Stimulated activated CD8-positive, alpha-beta memory T cell treated with anti-CD3 and anti-CD28 coated beads, Interleukin-2, amount 100 ng/mL, for 1 hour (primary cell): ENCODE measurements at regions not wholly inside any gene's neighbourhood (a gene's known extent, or its start where the extent isn't known, plus 50 kb on each side); places are given as distances from the start of the nearest gene placed in this dataset.
"Not testable (repeated sequence)": the region's sequence is repeated elsewhere in the genome, so short reads cannot be mapped to it uniquely, and the experiment has no call there.

ENCODE experiments used
- DNase-seq, 2 donors: peaks; one replicate each; pipeline ENCODE4 v3.0.0-alpha.2; 2020; ENCODE audit warnings: low read depth in 2 of 2

DNA sequence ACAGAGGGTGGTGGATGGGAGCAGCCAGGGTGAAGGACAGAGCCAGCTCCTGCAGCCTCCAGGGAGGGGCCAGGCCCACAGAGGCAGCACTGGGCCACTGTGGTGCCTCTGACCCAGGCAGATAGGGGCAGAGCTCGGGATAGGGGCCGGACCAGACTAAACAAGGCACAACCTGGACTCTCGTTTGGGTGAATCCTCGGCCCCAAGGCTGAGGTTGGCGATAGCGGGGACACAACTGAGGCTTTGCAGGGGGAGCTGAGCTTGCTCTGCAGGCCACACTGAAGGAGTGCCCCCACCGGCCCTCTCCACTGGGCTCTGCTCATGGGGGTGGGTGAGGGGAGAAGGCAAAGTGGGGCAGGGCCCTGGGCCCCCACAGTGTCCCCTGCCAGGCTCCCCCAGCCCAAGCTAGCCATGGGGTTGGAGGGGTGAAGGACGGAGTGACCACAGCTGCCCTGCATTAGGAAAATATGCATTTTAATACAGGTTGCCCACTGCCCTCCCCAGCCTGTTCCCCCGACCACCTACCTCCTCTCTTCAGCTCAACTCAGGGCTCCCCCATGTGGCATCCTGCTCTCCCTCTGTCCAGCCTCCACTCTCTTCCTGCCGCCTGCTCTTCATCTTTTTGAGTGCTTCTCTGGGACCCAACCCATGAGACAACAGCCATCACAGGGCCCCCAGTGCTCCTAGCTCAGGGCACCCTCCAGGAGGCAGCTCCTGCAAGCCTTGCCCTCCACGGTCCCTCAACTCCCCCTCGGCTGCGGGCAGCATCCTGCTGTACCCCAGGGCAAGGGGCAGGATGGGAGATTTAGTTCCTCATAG is 152.8 kb downstream of the INHBB start:
- DNase-seq = no peak

DNA sequence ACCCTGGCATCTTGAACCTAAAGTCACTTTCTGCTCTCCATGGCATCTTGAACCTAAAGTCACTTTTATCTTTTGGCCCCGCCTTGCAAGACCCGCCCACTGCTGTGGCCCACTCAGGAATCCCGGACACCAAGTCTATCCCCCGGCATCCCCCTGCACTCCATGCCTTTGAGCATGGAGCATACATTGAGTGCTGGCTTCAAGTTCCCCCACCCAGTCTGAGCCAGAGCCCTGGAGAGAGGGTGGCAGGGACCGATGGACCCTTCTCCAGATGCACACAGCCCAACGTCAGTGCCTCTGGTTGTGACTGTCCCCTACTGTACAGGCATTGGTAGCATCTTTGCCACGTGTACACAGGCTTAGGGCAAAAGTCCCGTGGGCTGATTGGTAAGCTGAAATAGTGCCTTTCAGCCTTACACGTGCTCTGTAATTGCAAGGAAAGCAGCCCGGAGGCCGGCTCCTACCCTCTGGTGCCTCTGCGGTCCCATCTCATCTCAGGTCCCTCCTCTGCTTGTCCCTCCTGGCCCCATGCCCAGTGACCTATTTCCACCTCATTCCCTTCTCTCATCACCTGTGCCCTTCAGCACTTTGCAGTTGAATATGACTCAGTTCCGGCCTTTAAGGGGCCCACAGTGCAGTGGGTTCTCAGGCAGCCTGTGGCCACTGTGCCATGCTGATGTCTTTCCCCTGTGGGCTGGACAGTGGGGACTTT is 154.0 kb downstream of the INHBB start:
- no peak for DNase-seq

DNA sequence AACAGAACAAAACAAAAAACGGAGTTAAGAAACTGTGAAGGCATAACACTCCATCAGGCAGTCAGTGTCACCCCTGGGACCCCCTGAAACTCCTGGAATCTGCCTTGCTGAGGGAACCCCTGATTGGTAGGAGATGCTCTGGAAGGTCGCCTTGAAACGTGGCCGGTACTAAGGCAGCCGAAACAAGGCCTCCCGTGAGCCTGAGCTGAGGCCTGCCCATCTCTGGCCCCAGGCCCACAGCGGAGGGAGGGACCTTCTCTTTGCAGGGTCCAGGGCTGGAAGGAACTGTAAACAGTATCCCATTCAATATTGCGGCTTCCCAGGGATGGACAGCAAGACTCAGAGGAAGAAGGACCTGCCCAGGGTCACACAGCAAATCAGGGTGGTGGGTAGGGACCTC is 155.7 kb downstream of the INHBB start:
- DNase-seq = no peak

DNA sequence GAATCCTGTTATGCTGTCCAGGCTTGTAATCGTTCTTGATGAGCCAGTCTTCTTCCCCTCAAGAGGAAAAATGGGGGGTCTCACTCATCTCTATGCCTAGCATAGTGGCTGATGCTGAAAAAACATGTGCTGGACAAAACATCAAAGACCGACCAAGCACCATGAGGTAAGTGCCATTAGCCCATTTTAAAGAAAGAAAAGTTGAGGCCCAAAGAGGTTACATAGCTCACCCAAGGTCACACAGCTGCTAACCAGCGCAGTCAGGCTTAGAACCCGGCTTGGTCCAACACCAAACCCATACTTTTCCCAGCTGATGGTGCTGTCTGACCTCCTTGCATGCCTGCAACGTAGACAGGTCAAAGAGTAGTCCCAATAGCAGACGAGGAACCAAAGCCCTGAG is 156.4 kb downstream of the INHBB start:
- DNase-seq = no peak

DNA sequence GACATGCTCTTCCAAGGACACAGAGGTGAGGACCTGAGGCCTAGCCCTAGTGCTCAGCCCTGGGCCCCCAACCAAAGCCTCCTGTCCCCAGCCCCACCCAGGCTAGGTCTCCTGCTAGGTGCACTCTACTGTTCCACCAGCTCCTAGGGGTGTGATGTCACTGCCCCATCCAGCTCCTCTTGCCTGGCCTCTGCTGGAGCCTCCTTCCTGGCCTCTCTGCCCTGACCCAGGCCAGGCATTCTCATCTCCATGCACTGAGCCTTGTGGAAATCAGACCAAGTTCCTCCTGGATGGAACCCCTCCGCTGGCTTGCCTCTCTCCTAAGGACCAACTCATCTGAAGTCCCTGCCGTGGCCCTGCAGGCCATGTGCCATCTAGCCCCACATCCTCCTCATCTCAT is 156.8 kb downstream of the INHBB start:
- DNase-seq = no peak

DNA sequence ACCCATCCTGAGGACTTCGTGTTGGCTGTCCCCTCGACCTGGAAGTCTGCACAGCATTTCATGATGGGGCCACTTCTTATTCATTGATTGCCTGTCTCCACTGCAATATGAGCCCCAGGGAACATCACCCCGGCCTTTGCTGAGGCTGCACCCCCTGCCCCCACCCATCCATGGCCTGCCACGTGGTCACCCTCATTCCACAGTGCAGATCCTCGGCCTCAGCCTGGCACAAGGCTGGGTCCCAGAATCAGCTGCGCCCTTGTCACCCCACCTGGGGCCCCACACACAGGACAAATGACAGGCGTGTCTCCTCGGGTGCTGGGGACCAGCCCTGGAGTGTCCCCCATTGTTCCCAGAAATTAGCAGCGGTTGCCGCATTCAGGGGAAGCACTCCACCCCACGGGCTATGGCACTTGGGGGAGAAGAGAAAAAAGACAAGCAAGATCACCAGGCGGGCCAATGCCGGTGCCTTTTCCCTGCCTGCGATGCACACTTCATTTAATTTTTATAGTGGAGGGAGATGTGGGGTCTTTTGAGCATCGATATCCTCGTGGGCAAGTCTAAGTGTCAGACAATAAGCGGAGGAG is 157.4 kb downstream of the INHBB start:
- DNase-seq = no peak

DNA sequence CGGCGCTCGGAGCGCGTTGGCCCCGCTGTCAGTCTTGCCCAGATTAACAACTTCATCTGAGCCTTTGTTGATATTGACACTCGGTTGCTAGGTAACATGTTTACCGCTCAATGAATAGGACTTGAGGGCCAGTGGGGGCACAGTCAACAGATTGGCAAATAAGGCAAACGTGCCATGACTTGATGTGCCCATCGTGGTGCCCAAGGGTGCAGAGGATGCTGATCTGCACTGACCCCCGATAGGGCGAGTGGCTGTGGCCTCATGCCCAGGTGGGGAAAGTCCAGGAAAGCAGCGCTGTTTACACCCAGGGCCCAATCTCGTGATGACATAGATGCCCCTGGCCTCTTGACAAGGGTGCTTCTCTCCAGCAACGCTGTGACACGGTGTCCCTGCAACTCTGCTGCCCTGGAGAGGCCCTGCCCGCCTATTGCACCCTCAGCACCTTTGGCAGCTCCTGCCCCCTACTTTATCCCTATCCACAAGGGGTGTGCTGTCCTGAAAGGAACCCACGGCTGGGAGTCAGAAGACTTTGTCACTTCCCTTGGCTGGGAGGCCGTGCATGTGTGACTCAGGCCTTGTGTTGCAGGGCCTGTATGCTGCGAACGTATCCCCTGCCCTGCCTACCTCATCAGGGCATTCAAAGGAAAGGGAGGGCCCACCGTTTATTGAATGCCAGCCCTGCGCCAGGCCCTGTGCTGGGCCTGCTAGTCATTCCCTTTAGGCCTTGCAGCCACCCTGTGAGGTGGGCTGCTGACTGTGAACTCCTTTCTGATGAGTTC is 158.0 kb downstream of the INHBB start:
- DNase-seq = no peak

DNA sequence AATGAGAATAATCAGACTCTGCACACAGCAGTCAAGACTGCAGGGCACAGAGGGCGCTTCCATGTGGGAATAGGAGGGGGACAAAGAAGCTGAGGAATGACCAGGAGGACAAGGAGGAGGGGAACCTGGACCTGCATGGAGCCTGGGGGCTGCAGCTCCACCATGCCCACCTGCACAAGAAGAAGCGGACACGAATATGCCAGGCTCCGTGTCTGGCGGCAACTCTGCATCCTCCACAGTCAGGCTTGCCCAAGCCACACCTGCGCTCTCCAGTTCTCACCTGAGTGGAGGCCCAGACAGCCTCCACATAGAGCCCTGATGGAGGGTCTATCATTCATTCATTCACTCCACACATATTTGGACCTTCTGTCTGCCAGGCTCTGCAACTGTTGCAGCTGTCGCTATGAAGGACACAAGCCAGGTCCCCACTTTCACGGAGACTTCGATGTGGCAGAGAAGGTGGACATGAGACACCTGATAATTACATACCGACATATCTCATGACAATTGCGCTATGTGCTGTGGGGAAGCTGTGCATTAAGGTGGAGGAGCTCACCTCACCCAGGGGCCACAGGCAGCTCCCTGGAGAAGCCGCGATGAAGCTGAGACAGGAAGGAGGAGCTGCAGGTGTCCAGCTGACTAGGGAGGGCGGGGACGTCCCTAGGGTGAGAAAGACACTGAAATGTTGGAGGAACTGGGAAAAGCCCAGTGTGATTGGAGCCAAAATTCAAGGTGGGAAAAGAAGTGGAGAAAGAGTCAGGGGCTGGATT is 159.2 kb downstream of the INHBB start:
- no peak for DNase-seq

DNA sequence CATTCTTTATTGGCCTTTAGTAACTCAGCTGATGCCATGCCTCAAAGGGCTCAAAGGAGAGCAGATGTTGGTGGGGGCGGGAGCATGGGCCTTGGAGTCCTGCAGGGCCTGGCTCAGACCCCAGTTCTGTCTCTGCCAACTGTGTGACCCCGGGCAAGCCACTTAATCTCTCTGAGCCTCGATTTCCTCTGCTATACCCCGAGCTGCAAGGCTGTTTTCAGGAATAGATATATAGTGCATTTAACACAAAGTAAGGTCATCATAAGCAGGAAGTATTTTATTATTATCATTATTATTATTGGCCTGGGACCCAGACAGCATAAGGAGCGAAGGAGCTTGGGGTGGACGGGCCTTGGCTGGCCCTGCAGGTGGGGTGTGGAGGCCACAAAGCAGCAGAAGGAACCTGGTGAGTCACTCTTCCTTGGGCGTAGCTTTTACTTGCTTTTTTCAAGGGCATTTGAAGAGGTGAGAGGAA is 162.7 kb downstream of the INHBB start:
- no peak for DNase-seq

DNA sequence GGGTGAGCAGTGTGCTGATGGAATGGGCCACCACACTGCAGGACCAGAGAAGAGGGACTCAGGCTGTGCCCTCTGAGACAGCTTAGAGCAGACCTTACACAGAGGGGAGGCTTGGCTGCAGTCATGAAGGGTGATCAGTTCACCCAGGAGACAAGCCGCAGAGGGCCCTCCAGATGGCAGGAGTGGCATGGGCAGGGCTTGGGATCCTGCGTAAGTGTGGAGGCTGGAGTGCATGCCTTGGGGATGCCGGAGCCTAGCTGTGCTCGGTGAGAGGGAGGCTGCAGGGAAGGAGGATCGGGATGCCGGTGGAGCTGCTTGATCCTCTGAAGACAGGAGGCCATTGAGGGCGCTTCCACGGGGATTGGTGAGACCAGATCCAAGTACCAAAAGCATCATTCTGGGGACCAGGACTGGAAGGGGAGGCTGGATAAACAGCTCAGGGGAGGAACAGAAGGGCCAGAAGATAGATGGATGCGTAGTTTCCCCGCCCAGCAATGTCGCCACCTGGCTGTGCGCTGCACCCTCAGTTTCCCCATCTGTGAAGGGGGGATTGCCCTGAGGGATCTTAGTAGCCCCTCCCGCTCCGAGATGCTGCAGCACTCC is 163.4 kb downstream of the INHBB start:
- DNase-seq = no peak

DNA sequence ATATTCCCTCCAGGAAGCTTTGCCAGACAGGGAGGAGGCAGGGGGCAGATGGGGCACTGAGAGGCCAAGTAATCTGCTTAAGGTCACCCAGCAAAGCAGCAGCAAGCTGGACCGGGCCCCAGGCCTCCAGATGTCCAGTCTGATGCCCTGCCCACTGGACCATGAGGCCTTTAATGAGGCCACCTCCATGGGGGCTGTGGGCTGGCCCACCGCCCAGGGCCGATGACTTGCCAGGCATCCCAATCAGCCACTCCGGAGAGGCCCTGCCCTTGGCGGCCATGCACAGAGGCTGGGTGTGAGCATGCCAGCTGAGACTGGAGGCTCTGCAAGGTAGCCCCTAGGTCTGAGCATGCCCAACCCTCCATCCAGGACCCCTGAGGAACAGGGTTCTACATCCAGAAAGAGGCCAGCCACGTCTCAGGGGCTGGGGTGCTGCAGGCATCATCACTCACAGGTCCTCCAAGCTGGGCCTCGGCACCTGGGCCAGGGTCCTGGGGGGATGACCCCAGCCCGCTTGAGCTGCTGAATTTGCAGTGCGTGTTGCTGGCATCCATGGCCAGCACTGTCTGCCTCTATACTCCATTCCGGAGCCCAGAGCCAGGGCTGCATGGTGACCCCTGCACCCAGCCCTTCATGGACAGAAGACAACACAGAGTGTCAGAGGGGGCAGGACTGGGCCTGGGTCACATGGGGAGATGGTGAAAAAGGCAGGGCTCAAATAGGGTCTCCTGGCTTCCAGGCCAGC is 164.2 kb downstream of the INHBB start:
- no peak for DNase-seq

DNA sequence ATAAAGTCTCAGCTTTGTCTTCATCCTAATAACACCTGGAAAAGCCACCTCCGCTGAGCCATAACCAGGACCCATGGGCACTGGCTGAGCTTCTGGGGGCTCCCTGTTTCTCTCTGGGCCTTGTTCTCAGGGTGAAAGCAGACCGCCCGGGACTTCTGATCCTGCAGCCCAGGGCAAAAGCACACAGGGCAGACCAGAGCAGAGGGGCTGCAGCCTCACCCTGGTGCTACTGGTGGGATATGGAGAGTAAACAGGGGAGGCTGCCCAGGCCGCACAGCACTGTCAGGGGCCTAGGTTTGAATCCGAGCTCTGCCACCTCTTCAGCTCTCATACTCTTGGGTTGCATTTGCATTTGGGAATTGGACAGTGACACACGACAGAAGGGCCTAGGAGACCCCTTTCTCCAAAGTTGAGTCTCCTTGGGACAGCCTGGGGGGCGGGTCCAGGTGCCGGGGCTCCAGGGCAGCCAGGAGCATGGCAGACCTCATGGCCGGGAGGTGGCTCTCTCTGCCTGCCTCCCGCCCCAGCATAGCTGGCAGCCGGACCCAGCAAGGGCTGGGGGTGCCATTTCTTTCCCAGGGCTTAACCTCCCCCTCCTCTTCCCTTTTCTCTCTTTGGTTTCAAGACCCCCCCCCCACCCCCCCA is 164.9 kb downstream of the INHBB start:
- no peak for DNase-seq

DNA sequence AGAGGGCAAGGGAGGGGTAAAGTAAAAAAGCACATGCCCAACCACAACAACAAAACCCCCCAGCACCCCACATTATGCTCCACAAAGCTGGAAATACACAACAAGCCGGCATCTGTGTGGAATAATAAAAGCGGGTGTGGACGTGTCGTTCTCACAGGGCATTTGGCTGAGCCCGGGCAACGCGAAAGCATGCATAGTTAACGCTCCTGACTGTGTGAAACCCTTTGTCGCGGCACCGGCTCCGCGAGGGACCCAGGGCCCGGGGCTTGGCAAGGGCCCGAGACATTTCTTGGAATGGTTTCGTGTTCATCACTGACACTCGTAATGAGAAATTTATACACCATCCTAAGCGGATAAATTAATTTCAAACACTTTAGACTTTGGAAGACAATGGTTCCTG is 165.6 kb downstream of the INHBB start:
- DNase-seq = no peak

DNA sequence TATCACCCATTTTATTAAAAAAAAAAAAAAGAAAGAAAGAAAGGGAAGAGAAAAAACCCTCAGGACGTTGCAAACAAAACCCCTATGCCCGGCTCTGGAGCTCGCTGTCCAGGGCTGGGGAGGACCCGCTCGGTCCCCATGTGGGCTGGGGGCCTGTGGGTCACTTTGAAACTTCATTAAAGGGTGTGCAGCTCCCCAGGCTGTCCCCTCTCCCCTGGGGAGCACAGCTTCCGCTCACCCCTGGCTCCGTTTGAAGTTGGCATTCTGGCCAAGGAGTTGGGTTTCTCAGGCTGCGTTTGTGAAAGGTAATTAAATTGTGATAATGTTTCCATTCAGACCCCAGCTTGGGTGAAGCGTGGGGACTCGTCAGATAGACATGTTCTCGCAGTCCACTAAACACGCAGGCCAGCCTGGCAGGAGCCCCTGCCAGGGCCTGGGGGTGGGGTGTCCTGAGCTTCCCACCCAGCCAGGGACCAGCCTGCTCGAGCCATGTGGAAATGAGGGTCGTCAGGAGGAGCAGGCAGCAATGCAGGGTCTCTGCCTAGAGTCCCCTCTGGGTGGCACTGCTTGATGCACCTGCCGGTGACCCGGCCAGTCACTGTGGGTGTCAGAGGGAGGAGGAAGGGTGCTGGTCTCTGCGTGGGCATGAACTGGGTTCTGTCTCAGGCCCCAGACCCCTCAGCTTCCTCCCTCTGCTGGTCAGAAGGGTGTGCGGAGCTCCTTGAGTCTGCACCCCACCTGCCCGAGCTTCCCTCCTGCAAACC is 166.2 kb downstream of the INHBB start:
- no peak for DNase-seq

DNA sequence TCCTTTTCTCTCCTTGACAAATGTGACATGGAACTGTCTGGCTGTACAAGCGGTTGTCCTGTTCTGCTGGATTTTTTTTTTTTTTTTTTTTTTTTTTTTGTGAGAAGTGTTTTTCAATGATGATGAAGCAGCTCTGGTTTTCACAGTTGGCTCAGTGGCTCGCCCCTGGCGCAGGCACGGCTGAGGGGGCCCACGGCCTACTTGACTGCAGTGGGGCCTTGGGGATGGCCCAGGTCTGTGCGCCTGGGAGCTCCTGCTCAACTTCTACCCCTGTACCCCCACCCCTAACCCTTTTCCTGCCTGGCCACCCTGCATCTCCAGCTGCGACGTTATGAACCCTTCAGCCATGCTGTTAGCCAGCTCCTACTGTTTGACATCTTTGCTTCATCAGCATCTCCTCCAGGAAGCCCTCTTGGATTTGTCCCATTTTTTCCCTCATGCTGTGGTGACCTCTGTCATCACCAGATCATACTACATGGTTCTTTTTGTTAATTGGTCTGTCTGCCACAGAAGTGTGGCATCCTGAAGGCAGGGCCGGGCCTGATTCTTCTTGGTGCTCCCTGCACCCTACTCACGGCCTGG is 167.9 kb downstream of the INHBB start:
- DNase-seq = no peak

DNA sequence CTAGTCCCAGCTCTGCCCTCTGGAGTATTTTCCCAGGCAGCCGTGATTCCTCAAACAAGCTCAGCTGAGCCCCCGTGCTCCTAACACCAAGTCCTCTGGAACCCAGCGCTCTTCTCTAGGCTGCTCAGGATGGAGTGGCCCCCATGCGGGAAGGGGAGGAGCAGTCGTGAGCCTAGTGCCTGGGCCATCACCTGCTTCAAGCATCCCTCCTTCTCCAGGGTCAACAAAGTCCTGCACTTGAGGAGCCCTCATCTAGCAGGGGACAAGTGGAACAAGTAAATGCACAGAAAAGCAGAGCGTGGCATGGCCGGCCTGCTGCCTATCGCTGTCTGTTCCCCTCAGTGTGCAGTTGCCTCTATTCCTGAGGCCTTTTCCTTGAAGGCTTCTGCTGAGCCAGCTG is 168.6 kb downstream of the INHBB start:
- no peak for DNase-seq

DNA sequence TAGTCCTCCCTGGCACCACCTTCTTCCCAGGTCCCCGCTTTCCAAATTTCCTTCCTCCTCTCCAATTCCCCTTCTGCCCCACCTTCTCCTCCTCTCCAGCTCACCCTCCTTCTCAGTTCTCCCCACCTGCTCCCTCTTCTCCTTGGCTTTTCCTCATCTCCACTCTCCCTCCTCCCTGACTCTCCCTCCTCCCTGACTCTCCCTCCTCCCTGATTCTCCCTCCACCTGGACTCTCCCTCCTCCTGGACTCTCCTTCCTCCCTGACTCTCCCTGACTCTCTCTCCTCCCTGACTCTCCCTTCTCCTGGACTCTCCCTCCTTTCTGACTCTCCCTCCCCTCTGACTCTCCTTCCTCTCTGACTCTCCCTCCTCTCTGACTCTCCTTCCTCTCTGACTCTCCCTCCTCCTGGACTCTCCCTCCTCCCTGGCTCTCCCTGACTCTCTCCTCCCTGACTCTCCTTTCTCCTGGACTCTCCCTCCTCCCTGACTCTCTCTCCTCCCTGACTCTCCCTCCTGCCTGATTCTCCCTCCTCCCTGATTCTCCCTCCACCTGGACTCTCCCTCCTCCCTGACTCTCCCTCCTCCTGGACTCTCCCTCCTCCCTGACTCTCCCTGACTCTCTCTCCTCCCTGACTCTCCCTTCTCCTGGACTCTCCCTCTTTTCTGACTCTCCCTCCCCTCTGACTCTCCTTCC is 169.3 kb downstream of the INHBB start:
- DNase-seq = not testable (repeated sequence)
